HPDE6-E6E7 (cell line): ENCODE measurements at regions not wholly inside any gene's neighbourhood (a gene's known extent, or its start where the extent isn't known, plus 50 kb on each side); places are given as distances from the start of the nearest gene placed in this dataset.
"Not testable (repeated sequence)": the region's sequence is repeated elsewhere in the genome, so short reads cannot be mapped to it uniquely, and the experiment has no call there.

Experiments
- DNase-seq: peaks from one replicate; pipeline ENCODE4 v3.0.0; 2011; ENCODE audit warnings: missing footprints; ENCODE audit errors: extremely low spot score

GRCh38 chr5:91446880-91447279 lies 63.8 kb upstream of the ARRDC3 start:
- DNase-seq = not testable (repeated sequence)

- no peak for DNase-seq
Measured at GRCh38 chr5:91443761-91444467, 60.8 kb upstream of the ARRDC3 start.

- no peak for DNase-seq
Measured at GRCh38 chr5:91443023-91443422, 59.9 kb upstream of the ARRDC3 start.

- no peak for DNase-seq
Measured at GRCh38 chr5:91441082-91441481, 58.0 kb upstream of the ARRDC3 start.

- no peak for DNase-seq
Measured at GRCh38 chr5:91438871-91439270, 55.8 kb upstream of the ARRDC3 start.

GRCh38 chr5:91436241-91436640 lies 53.1 kb upstream of the ARRDC3 start:
- no peak for DNase-seq

GRCh38 chr5:91434348-91434747 lies 51.2 kb upstream of the ARRDC3 start:
- no peak for DNase-seq

- no peak for DNase-seq
Measured at GRCh38 chr5:91433861-91434260, 50.7 kb upstream of the ARRDC3 start.
